HG03432 (cell line): ENCODE measurements at regions not wholly inside any gene's neighbourhood (a gene's known extent, or its start where the extent isn't known, plus 50 kb on each side); places are given as distances from the start of the nearest gene placed in this dataset.

Source experiments
- ATAC-seq: cut with Tn5 transposase; IDR thresholded peaks from one replicate; pipeline ENCODE4 v1.9.1; 2021; ENCODE audit warnings: mild to moderate bottlenecking, moderate library complexity; ENCODE audit not compliant: unreplicated experiment

DNA sequence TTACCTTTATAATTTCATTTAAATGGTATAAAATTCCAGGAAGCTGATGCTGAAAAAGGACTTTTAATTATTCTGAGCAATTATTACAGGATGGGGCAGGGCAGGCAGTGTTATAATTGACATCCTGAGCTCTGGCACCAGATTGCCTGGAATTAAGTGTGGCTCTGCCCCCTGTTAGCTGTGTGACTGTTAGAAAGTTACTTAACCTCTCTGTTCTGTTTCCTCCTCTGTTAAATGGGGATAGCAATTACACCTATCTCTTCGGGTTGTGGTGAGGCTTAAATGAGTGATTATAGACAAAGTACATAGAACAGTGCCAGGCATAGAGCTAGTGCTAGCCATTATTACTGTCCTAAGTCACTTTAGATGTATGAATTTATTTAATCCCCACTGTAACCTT, 327.3 kb downstream of the SMAD2 start:
- no peak for ATAC-seq

DNA sequence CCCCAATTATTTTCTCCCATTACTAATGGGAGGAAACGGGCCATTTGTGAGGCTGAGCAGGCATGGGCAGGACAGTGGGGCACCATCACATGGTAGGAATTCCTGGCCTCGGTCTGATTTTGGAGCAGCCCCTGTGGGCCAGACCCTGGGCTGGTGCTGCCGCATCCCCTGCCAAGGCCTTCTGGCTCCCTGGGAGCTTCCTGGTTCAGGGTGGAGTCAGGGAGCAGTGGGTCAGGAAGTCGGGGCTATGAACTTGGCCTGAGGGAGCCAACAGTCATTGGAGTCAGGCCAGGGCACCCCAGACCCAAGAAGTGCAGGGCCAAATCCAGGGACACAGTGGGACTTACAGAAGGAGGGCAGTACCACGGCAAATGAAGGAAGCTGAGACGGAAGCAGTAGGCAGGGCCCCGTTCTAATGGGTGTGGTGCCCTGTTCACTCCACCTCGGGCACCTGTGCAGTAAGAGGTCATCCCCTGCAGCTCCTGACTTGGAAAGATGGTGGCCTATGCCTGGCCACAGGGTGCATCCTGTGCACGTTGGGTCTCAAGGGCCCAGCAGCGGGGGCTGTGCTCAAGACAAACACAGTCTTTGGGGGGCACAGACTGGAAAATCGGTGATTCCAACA, 328.1 kb downstream of the SMAD2 start:
- no peak for ATAC-seq

DNA sequence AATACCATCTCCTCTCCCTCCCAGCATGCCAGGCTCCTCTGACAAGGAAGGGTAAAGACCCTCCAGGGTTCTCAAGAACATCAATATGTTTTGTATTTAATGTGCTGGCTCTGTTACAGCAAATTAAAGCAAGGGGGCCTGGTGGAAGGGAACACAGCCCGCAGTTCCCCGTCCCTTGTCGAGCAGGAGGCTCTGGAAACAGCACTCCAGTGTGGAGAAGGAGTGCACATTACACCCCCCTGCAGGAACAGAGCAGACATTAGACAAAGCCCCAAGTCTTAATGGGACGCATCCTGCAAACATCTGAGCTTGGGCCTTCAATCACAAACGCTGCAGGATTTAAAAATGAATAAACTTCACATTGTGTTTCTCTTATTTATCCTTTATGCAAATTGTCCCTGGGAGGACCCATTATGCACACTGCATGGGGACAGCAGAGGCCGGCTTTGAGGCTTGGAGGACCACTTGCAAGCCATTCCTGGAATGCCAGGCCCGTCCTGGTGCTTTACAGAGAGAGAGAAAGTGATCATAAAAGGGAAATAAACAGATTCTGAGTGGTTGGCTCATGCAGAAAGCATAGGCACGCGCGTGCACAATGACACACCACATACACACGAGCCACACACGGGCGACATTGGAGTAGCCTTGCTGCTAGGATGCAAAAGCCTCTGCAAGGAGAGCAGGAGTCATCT, 328.7 kb downstream of the SMAD2 start:
- ATAC-seq, result no peak

DNA sequence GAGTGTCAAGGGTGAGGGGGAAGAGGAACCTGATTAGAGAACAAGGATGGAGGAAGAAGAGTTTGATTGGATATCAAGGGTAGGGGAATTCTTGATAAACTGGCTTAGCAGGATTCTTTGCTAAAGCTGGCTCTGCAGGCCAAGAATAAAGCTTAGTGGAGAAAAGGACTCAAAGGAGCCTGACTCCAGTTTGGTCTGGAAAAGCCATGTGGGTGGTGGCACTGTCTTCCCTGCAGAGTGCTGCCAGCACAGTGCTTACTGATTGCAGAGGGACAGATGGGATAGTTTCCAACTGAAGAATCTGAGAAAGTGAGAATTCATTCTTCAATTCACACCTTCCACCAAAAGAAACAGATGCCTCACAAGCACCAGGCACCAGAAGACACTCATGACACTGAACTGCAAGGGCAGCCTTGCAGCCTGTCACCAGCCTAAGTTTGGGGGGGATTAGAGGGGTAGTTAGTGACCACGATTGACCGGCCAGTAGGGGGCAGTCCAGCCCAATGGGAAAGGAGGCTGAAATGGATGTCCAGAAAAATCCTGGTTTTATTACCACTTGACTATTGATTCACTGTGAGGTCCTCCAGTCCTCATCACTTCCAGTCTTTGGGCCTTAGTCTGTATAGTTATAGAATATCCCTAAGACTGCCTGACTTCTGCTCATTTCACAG, 334.5 kb downstream of the SMAD2 start:
- ATAC-seq, result no peak

DNA sequence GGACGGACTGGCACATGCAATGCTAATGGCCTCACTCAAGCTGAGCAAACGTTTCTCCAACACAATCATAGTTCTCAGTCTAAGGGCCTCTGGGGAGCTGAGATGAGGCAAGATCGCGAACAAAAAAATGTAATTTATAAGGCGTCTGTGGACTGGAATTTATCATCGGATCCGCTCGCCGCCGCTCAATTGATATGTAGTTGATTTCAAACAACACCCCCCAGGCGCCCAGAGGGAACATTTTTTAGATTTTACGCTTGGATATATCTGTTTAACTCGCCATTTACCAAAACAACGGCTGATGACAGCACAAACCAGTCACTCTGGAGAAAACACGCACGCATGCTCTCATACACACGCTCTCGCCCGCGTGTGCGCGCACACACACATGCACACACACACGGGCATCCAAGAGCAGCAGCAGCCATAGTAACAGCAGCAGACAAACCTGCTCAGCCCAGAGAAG, 335.8 kb downstream of the SMAD2 start:
- no peak for ATAC-seq

DNA sequence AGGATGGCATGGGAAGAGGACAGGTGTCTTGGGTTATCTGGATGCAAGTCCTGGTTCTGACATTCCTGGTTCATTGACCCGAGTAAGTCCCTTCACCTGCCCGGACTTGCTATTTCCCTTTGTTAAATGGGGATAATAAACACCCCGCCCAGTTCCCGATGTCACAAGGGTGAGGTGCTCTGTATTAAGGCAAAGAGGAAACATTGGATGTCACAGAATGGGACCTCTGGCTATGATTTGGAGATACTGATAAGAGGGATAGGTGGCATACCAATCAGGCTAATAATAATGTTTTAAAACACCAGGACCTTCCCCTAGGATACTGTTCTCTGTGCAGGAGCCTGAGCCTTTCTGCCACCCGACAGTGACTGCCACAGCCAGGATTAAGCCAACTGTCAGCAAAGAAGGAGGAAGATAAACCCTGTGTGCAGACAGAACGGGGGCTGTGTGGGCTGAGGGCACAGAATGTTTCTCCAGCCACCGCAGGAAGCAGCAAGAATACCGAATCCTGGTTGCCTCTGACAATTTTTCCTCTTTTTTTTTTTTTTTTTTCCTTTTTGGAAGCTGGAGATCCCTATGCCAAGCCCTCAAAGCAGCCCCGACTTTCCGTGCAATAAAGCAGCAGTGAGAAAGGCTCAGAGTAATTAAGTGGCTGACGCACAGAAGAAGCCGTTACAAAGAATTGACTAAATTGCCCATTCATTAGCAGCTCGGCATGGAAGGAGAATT, 336.6 kb downstream of the SMAD2 start:
- ATAC-seq, result no peak

DNA sequence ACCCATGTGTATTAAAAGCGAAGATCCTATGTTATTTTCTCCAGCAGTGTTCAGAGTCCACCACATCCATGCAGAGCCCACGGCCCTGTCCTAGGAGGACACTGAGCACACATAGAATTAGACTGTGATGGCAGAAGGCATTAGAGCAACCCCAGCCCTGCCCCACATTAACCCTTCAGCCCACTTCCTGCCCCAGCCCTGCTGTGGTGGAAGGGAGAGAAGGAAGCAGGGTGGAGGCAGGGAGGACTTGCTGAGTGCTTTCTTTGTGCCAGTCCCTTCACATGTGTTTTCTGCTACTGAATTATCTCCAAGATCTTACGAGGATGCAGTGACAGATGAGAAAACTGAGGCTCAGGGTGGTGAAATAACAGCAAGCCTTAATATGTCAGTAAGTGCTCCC, 339.0 kb downstream of the SMAD2 start:
- no peak for ATAC-seq

DNA sequence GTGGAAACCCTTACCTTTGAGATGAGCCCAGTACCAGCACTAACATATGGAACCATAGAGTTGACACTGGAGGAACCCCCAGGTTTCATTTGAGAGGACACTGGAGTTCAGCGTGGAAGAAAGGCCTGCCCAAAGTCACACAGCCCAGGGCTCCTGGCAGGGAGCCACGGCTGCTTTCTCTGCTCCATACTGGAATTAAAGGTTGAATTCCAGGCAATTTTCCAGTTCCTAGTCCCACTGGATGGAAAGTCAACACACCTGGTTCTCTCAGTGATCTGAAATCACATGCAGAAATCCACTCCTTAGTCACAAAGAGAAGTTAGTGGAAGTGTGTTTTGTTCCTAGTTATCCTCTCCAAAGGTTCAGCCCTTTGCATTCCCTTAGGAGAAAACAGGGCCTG, 336.1 kb upstream of the SKOR2 start:
- ATAC-seq, result no peak

DNA sequence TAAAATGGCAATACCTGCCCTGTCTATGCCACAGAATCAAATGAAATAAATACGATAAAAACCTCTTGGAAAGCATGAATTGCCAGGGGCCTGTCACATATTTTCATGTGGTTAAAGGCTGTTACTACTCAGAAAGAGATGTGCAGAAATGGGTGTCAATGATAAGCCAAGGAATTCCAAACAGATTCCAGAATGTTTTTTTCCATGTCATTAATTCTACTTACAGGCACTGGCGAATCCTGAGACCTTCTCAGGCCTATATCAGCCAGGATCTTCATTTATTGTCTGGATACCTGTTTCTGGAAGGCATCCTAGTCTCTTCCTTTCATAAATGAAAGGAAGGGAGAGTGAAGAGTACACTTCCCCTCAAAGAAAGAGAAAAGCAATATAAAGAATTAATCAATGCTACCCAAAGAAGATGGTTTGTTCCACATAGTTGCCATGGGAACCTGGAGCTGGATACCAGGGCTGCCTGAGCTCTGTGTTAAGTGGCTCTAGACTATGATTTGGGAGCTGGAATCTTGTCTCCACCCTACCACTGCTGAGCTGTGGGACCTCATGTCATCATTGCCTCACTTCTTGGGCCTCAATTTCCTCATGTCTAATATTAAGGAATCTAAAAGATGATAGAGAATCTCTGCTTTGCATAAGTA, 335.1 kb upstream of the SKOR2 start:
- ATAC-seq, result no peak

DNA sequence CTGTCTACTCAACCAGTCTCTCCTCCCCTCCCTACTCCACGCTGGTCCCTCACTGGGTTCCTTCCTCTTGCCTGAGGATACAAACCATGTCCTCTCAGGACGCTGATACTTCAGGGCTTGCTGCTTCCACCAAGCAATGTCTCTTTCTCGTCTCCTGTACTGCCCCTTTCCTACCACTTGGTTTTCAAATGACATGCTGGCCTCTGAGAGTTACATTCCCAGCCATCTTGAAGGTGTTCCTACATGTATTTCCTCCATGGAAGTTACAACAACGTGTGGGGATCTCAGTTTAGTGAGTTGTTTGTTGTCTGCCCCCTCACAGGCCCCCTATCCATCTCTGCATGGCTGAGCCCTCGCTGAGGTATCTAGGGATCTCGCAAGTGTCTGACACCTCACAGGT, 334.5 kb upstream of the SKOR2 start:
- ATAC-seq, result no peak

DNA sequence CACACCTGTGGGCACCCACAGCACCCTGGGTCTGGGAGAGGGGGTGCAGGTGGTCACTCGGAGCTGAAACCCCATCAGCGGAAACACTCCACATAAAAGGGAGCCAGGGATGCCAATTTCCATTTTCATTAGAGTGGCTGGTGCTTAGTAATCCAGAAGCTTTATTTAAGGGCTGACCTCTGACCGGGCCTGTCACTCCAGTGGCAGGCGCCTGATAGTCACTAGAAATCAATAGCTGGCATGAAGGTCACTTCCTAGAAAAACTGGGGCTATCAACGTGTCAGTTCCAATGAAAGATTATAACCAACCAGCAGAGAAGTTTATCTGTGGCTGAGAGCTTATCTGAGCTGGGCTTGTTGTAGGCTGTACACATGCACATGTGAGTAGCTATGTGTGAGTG, 333.7 kb upstream of the SKOR2 start:
- ATAC-seq, result no peak

DNA sequence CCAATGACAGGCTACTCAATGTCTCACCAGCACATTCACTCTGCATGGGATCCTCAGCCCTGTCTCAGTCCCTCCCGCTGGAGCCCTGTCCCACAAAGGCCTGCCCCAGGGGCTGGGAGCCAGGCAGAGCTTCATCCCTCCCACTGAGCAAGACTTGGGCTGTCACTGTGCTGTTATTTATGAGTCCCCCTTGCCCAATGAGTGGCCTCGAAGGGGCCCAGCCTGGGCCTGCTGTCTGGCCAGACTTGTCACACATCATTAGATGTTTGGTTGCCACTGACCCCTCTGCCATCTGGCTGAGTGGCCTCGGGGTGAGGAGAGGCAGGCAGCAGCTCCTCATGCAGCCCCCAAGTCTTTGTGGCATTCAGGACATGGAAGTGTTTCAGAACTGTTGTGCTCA, 330.6 kb upstream of the SKOR2 start:
- no peak for ATAC-seq

DNA sequence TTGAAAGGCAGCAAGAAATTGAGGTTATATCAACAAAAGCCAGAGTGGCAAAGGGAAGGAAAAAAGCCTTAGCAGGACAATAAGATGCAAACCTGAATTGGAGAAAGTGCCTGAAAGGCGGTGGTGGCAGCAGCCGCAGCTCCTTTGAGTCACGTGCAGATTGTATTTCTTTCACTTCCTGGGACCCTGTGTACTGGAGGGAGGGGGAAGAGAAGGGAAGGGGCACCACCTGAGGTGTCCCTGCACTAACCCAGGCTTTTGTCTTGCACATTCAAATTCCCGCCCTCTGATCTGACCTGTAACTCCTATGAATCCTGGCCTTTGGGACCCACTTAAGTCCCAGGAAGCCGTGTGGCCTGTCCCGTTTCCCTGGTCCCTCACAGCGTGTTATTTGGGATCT, 326.1 kb upstream of the SKOR2 start:
- ATAC-seq, result no peak

DNA sequence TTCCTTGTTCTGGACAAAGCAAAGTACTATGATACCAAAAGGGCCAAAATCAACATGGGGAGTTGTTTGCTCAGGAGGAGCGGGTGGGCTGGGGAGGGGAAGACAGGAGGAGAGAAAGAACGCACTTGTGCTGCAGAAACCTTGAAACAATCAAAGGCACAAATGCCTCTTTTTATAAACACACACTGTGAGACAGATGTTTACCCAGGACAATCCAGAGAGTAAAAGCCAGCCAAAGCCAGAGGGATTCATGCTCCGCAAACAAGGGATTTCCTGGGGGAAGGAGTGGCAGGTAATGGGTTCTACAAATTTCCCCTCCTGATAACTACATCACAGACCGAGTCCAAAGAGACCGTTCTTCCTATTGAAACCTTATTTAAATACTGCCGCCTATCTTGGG, 323.5 kb upstream of the SKOR2 start:
- ATAC-seq, result no peak

DNA sequence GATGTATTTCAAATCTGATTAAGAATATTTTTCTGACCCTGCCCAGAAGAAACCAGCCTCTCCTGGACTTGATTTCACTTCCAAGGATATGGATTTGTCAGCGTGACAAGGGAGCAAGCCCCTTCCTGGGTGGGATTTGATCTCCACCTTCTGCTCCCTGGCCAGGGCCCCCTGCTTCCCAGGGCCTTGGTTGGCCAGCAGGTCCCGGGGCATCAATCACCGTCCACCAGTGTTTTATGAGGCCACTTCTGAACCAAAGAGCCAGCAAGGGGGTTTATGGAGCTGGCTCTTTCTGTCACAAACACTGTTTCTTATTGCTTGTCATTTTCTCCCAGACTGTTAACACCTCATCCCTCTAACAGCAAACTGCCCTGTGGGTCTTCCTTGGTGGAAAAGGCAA, 320.5 kb upstream of the SKOR2 start:
- ATAC-seq, result no peak

DNA sequence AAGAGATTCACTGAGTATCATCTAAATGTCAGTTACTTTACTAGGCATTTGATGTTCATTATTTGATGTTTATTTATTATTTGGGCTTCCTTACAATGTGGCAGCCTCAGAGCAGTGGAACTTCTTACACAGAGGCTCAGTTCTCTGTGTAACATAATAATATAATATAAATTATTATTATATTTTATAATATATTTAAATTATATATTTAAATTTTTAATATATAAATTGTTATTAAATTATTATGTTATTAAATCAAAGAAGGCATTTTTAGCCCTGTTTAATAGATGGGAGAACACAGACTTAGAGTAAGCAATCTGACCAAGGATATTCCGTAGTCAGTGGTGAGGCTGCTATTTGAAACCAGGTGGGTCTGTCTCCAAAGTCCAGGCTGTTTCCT, 315.3 kb upstream of the SKOR2 start:
- no peak for ATAC-seq

DNA sequence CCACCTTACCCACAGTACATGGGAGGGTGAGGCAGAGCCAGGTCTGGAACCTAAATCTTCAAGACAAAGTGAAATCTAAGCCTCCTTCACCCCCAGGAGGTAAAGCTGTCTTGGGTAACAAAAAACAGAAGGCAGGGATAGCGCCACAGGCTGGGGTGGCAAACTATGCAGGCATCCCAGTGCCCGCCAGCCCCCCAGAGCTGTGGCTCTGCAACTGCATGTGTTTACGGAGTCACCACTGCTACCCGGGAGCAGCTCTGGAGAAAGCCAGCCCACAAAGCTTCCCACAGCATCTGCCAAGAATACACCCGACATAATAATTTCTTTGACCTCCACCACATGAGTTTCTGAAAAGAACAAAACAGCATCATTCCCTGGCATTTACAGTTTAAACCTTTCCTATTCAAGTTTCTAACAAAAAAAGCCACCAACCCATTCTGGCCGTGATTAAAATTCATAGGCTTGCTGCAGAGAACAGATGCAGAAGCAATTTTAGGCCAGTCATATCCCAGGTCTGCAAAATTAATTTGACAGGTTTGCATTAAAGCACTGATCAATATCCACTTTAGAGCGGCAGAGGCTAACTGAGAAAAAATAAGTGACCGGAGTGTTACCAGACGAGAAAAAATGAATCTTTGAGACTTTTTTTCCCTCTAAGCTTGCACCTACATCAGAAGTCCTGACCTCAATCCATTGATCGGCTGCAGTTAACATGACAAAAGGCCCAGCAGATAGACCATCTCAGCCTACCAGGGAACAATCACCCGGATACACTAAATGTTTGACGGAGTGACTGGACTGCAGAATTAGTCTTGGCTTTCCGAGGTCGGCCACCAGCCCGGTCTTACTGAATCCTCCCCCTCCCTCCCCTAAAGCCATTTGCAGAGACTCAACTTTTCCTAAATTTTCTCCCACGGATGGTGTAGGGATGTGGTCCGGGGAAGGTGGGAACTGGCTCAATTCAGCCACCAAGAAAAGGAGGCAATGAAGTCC, 309.6 kb upstream of the SKOR2 start:
- ATAC-seq, result no peak

DNA sequence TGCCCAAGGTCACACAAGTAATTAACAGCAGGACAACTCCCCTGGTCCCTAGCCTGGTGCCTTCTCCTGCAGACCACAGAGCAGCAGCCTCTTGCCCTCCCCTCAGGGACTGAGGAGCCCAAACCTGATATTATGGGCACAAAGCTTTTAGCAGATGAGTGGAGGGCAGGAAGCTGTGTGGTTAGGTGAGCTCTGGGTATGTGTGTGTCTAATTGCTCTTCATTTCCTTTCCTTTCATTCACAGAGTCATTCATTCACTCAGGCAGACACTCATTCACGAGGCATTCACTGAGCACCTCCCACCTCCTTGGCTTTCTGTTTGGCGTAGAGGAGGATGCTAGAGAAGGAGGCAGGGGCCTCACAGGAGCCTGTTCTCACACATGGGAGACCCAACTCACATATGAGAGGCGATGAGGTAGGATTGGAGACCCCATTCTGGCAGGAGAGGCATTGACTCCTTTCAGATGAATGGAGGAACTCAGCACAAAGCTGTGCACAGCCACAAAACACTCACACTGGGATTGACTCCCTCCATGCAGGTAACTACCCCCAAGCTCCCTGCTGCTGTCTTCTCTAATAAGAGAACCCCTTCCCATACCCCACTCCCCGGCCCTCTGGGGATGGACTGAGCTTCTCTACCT, 306.8 kb upstream of the SKOR2 start:
- peak; percentile 86 for ATAC-seq

DNA sequence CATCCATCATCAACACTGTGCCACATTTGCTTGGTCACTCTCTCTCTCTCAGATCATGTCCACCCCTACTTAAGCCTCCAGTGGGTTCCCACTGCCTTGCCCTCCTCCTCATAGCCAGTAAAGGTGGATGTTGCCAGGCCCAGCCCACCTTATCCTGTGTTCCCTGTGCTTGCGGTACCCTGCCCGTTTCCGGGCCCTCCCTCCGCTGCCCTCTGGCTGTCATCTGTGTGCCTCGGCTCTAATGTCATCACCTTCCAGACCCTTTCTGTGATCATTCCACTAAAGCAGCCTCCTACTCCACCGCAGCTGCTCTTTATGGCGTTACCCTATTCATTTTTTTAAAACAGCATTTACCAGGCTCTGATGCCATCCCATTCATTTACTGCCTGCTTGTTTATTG, 305.7 kb upstream of the SKOR2 start:
- ATAC-seq, result no peak

DNA sequence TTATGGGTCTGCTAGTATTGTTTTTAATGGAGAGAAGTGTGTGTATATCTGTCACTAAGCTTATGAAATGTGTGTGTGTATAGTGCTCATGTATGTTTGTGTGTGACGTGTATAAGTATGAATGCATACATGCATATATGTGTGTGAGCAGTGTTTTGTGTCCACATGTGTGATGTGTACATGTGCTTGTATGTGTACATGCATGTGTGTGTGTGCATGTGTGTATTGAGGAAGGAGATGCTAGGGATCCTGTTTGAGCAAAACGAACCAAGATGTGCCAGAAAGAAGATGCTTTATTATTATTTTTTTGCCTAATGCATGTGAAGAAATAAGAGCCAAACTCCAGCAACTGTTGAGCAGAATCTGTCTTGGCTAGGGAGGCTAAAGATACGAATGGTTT, 301.3 kb upstream of the SKOR2 start:
- ATAC-seq, result no peak
